Fibroblast of lung (primary cell): ENCODE measurements at regions not wholly inside any gene's neighbourhood (a gene's known extent, or its start where the extent isn't known, plus 50 kb on each side); places are given as distances from the start of the nearest gene placed in this dataset.

Experiments used
- DNase-seq, 2 donors: peaks; one replicate each; pipeline versions ENCODE4 v3.0.0 to v3.0.0-alpha.2; 2010; ENCODE audit warnings: low read depth in 2 of 2
- H2AFZ ChIP-seq: 2 replicates; pipeline ENCODE4 v1.5.1; 2012; ENCODE audit warnings: low read length, control low read depth, inconsistent platforms
- H3K27ac ChIP-seq: 2 replicates; pipeline ENCODE4 v1.5.1; 2011; ENCODE audit warnings: low read length, control low read depth; ENCODE audit not compliant: insufficient read depth
- H3K27me3 ChIP-seq: 2 replicates; pipeline ENCODE4 v1.5.1; 2011; ENCODE audit warnings: mild to moderate bottlenecking, low read length; ENCODE audit not compliant: control insufficient read depth, insufficient read depth
- H3K36me3 ChIP-seq: 2 replicates; pipeline ENCODE4 v1.5.1; 2011; ENCODE audit warnings: low read length; ENCODE audit not compliant: control insufficient read depth, insufficient read depth
- H3K4me1 ChIP-seq: 2 replicates; pipeline ENCODE4 v1.5.1; 2011; ENCODE audit warnings: low read length; ENCODE audit not compliant: control insufficient read depth, insufficient read depth; ENCODE audit errors: extremely low read depth
- H3K4me2 ChIP-seq: 2 replicates; pipeline ENCODE4 v1.5.1; 2011; ENCODE audit warnings: low read length, control low read depth; ENCODE audit not compliant: insufficient read depth; ENCODE audit errors: extremely low read depth
- H3K4me3 ChIP-seq, 4 experiments: fragments of 200-600 bp in 1 of 4; sonication (generic) in 1 of 4; replicated peaks in 1 of 4; 2 replicates each; pipeline ENCODE4 v1.5.1; 2011 to 2016; ENCODE audit warnings: low read length in 4 of 4, low read depth in 3 of 4, mild to moderate bottlenecking in 3 of 4, control low read depth in 2 of 4, inconsistent platforms in 1 of 4, mixed read lengths in 1 of 4; ENCODE audit not compliant: insufficient read depth in 1 of 4; ENCODE audit errors: control extremely low read depth in 1 of 4
- H3K79me2 ChIP-seq: 2 replicates; pipeline ENCODE4 v1.5.1; 2012; ENCODE audit warnings: mild to moderate bottlenecking, low read length, inconsistent platforms; ENCODE audit not compliant: control insufficient read depth, insufficient read depth
- H3K9ac ChIP-seq: 2 replicates; pipeline ENCODE4 v1.5.1; 2011; ENCODE audit warnings: mild to moderate bottlenecking, low read length, control low read depth; ENCODE audit not compliant: insufficient read depth
- H3K9me3 ChIP-seq: 2 replicates; pipeline ENCODE4 v1.5.1; 2012; ENCODE audit warnings: low read depth, low read length; ENCODE audit not compliant: control insufficient read depth, insufficient read depth
- H4K20me1 ChIP-seq: 2 replicates; pipeline ENCODE4 v1.5.1; 2011; ENCODE audit warnings: low read length; ENCODE audit not compliant: control insufficient read depth, insufficient read depth; ENCODE audit errors: extremely low read depth
- CTCF ChIP-seq, 2 donors: IDR thresholded peaks in 1 of 2; conservative IDR thresholded peaks in 1 of 2; 1 replicate in 1 of 2; 2 replicates in 1 of 2; pipeline ENCODE4 v1.5.1; 2011 to 2012; ENCODE audit warnings: low read length in 2 of 2, control low read depth in 1 of 2, inconsistent platforms in 1 of 2, low read depth in 1 of 2, mild to moderate bottlenecking in 1 of 2
- EZH2 ChIP-seq: IDR thresholded peaks from 2 replicates; pipeline ENCODE4 v1.5.1; 2012; ENCODE audit warnings: low read length, control low read depth, mild to moderate bottlenecking; ENCODE audit errors: missing control alignments

- no peaks in the 10 kb centered on the region for H3K36me3 ChIP-seq
- H3K9ac ChIP-seq: no peak overlapping the region
- H3K4me2 ChIP-seq: no peak overlapping the region
- no peaks in the 10 kb centered on the region for H3K9me3 ChIP-seq
- H2AFZ ChIP-seq: no peak overlapping the region
- no peaks in the 10 kb centered on the region for H4K20me1 ChIP-seq
- H3K79me2 ChIP-seq: no peaks in the 10 kb centered on the region
- no peak overlapping the region for H3K4me3 ChIP-seq
- H3K27ac ChIP-seq: no peak overlapping the region
- H3K4me1 ChIP-seq: no peaks in the 10 kb centered on the region
- no peaks in the 10 kb centered on the region for H3K27me3 ChIP-seq
- no peak for TF ChIP-seq CTCF (conservative IDR thresholded peaks at IDR 0.05 in 1 of 2, IDR thresholded peaks at IDR 0.05 in 1 of 2; ENCODE audit: low read depth in 1 of 2, low read length in 2 of 2)
- TF ChIP-seq EZH2: no peak
- no peak for DNase-seq
Measured at GRCh38 chr20:60822699-60823607, 429.1 kb upstream of the CDH4 start.

GRCh38 chr20:60835876-60836275 is 416.2 kb upstream of the CDH4 start:
- no peak overlapping the region for H3K4me3 ChIP-seq
- H3K27me3 ChIP-seq: no peaks in the 10 kb centered on the region
- no peaks in the 10 kb centered on the region for H4K20me1 ChIP-seq
- TF ChIP-seq EZH2 (no peak), CTCF (conservative IDR thresholded peaks at IDR 0.05 in 1 of 2, IDR thresholded peaks at IDR 0.05 in 1 of 2; ENCODE audit: low read depth in 1 of 2, low read length in 2 of 2) (no peak)
- no peaks in the 10 kb centered on the region for H3K4me1 ChIP-seq
- no peak for DNase-seq
- H3K4me2 ChIP-seq: no peak overlapping the region
- H3K9ac ChIP-seq: no peak overlapping the region
- H2AFZ ChIP-seq: no peak overlapping the region
- no peaks in the 10 kb centered on the region for H3K9me3 ChIP-seq
- no peaks in the 10 kb centered on the region for H3K79me2 ChIP-seq
- no peak overlapping the region for H3K27ac ChIP-seq
- no peaks in the 10 kb centered on the region for H3K36me3 ChIP-seq

GRCh38 chr20:60837173-60837770 is 414.8 kb upstream of the CDH4 start:
- Histone ChIP-seq H3K36me3 (no peaks in the 10 kb centered on the region), H3K79me2 (no peaks in the 10 kb centered on the region), H3K4me3 (no peak overlapping the region), H3K4me2 (no peak overlapping the region), H4K20me1 (no peaks in the 10 kb centered on the region), H3K4me1 (no peaks in the 10 kb centered on the region), H3K9me3 (no peaks in the 10 kb centered on the region), H3K27ac (no peak overlapping the region), H2AFZ (no peak overlapping the region), H3K27me3 (no peaks in the 10 kb centered on the region), H3K9ac (no peak overlapping the region)
- no peak for DNase-seq
- no peak for TF ChIP-seq EZH2
- TF ChIP-seq CTCF (conservative IDR thresholded peaks at IDR 0.05 in 1 of 2, IDR thresholded peaks at IDR 0.05 in 1 of 2; ENCODE audit: low read depth in 1 of 2, low read length in 2 of 2): no peak
